Astrocyte (in vitro differentiated cells and primary cell): ENCODE measurements at regions not wholly inside any gene's neighbourhood (a gene's known extent, or its start where the extent isn't known, plus 50 kb on each side); places are given as distances from the start of the nearest gene placed in this dataset.

Experiments used
- CTCF ChIP-seq: IDR thresholded peaks from 2 replicates; pipeline ENCODE4 v1.5.1; 2011; ENCODE audit warnings: low read depth, mild to moderate bottlenecking, inconsistent platforms, low read length, moderate library complexity; ENCODE audit not compliant: insufficient read depth
- EZH2 ChIP-seq: IDR thresholded peaks from 2 replicates; pipeline ENCODE4 v1.6.1; 2012; ENCODE audit warnings: mild to moderate bottlenecking, low read length, inconsistent platforms; ENCODE audit not compliant: insufficient read depth

- TF ChIP-seq EZH2 = no peak
- TF ChIP-seq CTCF = no peak
These were observed 224.3 kb downstream of the ANKRD60 start for GRCh38 chr20:58004146-58004545.
